H4 (cell line): ENCODE measurements at regions not wholly inside any gene's neighbourhood (a gene's known extent, or its start where the extent isn't known, plus 50 kb on each side); places are given as distances from the start of the nearest gene placed in this dataset.

Experiments
- DNase-seq: peaks from one replicate; pipeline ENCODE4 v3.0.0-alpha.2; 2015; ENCODE audit warnings: low spot score

- no peak for DNase-seq
These were observed 471.9 kb upstream of the DAB2 start for GRCh38 chr5:39896706-39897105.

- no peak for DNase-seq
These were observed 471.3 kb upstream of the DAB2 start for GRCh38 chr5:39896104-39896503.

GRCh38 chr5:39892708-39893107 lies 467.9 kb upstream of the DAB2 start:
- no peak for DNase-seq

GRCh38 chr5:39891376-39891775 lies 466.6 kb upstream of the DAB2 start:
- DNase-seq = no peak

GRCh38 chr5:39880985-39881384 lies 456.2 kb upstream of the DAB2 start:
- DNase-seq = no peak

GRCh38 chr5:39877479-39877878 lies 452.7 kb upstream of the DAB2 start:
- no peak for DNase-seq

- no peak for DNase-seq
These were observed 451.4 kb upstream of the DAB2 start for GRCh38 chr5:39876146-39876545.

GRCh38 chr5:39870137-39870536 lies 445.4 kb upstream of the DAB2 start:
- no peak for DNase-seq

GRCh38 chr5:39869396-39869795 lies 444.6 kb upstream of the DAB2 start:
- DNase-seq = no peak

GRCh38 chr5:39867923-39868322 lies 443.1 kb upstream of the DAB2 start:
- DNase-seq = no peak

- no peak for DNase-seq
These were observed 439.3 kb upstream of the DAB2 start for GRCh38 chr5:39863926-39864552.

GRCh38 chr5:39857041-39857440 lies 432.3 kb upstream of the DAB2 start:
- no peak for DNase-seq

GRCh38 chr5:39854771-39855410 lies 430.1 kb upstream of the DAB2 start:
- no peak for DNase-seq

- no peak for DNase-seq
These were observed 425.5 kb upstream of the DAB2 start for GRCh38 chr5:39850291-39850690.

- DNase-seq = no peak
These were observed 421.4 kb upstream of the DAB2 start for GRCh38 chr5:39846144-39846543.

GRCh38 chr5:39843767-39844166 lies 419.0 kb upstream of the DAB2 start:
- no peak for DNase-seq

GRCh38 chr5:39835371-39835770 lies 410.6 kb upstream of the DAB2 start:
- DNase-seq = no peak

GRCh38 chr5:39829441-39829840 lies 404.7 kb upstream of the DAB2 start:
- DNase-seq = no peak

GRCh38 chr5:39826051-39826450 lies 401.3 kb upstream of the DAB2 start:
- DNase-seq = no peak

- DNase-seq = no peak
These were observed 400.5 kb upstream of the DAB2 start for GRCh38 chr5:39825301-39825700.

- no peak for DNase-seq
These were observed 397.2 kb upstream of the DAB2 start for GRCh38 chr5:39822020-39822419.

- no peak for DNase-seq
These were observed 392.1 kb upstream of the DAB2 start for GRCh38 chr5:39816866-39817265.

- no peak for DNase-seq
These were observed 391.5 kb upstream of the DAB2 start for GRCh38 chr5:39816156-39816845.
